BE2C (cell line): ENCODE measurements at regions not wholly inside any gene's neighbourhood (a gene's known extent, or its start where the extent isn't known, plus 50 kb on each side); places are given as distances from the start of the nearest gene placed in this dataset.

Source experiments
- DNase-seq: peaks from one replicate; pipeline ENCODE4 v3.0.0-alpha.2; 2020
- H3K27me3 ChIP-seq: fragments of 250-450 bp; sonication (Bioruptor Pico); 2 replicates; pipeline ENCODE4 v1.5.1; 2020; ENCODE audit warnings: mild to moderate bottlenecking
- H3K36me3 ChIP-seq: fragments of 250-450 bp; sonication (Bioruptor Pico); 2 replicates; pipeline ENCODE4 v1.5.1; 2020; ENCODE audit warnings: mild to moderate bottlenecking
- H3K4me1 ChIP-seq: fragments of 250-450 bp; sonication (Bioruptor Pico); 2 replicates; pipeline ENCODE4 v1.5.1; 2020
- H3K4me3 ChIP-seq: 2 replicates; pipeline ENCODE4 v1.5.1; 2011; ENCODE audit warnings: low read depth, low read length
- H3K9me3 ChIP-seq: fragments of 250-450 bp; sonication (Bioruptor Pico); 2 replicates; pipeline ENCODE4 v1.5.1; 2020
- CTCF ChIP-seq: IDR thresholded peaks from 2 replicates; pipeline ENCODE4 v1.5.1; 2012; ENCODE audit warnings: mild to moderate bottlenecking, low read depth, low read length

GRCh38 chr5:17088051-17088450 is 129.4 kb upstream of the BASP1 start:
- H3K4me3 ChIP-seq: no peak overlapping the region
- no peaks in the 10 kb centered on the region for H3K4me1 ChIP-seq
- DNase-seq: no peak
- TF ChIP-seq CTCF: no peak
- no peaks in the 10 kb centered on the region for H3K9me3 ChIP-seq
- no peaks in the 10 kb centered on the region for H3K27me3 ChIP-seq
- H3K36me3 ChIP-seq: no peaks in the 10 kb centered on the region

- no peak overlapping the region for H3K4me3 ChIP-seq
- no peak for TF ChIP-seq CTCF
- H3K27me3 ChIP-seq: no peaks in the 10 kb centered on the region
- no peak for DNase-seq
- no peaks in the 10 kb centered on the region for H3K36me3 ChIP-seq
- no peaks in the 10 kb centered on the region for H3K9me3 ChIP-seq
- no peaks in the 10 kb centered on the region for H3K4me1 ChIP-seq
Measured at GRCh38 chr5:17089001-17089400, 128.4 kb upstream of the BASP1 start.

GRCh38 chr5:17089690-17090089 is 127.7 kb upstream of the BASP1 start:
- Histone ChIP-seq H3K4me3 (no peak overlapping the region), H3K9me3 (no peaks in the 10 kb centered on the region), H3K36me3 (no peaks in the 10 kb centered on the region), H3K4me1 (no peaks in the 10 kb centered on the region), H3K27me3 (no peaks in the 10 kb centered on the region)
- no peak for TF ChIP-seq CTCF
- no peak for DNase-seq

GRCh38 chr5:17090839-17091238 is 126.6 kb upstream of the BASP1 start:
- no peaks in the 10 kb centered on the region for H3K27me3 ChIP-seq
- no peak for DNase-seq
- H3K4me1 ChIP-seq: no peaks in the 10 kb centered on the region
- H3K4me3 ChIP-seq: no peak overlapping the region
- TF ChIP-seq CTCF: no peak
- no peaks in the 10 kb centered on the region for H3K9me3 ChIP-seq
- H3K36me3 ChIP-seq: no peaks in the 10 kb centered on the region

- Histone ChIP-seq H3K4me1 (no peaks in the 10 kb centered on the region), H3K4me3 (no peak overlapping the region), H3K36me3 (no peaks in the 10 kb centered on the region), H3K27me3 (no peaks in the 10 kb centered on the region), H3K9me3 (no peaks in the 10 kb centered on the region)
- no peak for DNase-seq
- no peak for TF ChIP-seq CTCF
Measured at GRCh38 chr5:17094830-17095229, 122.6 kb upstream of the BASP1 start.

GRCh38 chr5:17096952-17097695 is 120.3 kb upstream of the BASP1 start:
- no peaks in the 10 kb centered on the region for H3K36me3 ChIP-seq
- no peak for DNase-seq
- no peaks in the 10 kb centered on the region for H3K9me3 ChIP-seq
- H3K27me3 ChIP-seq: no peaks in the 10 kb centered on the region
- no peaks in the 10 kb centered on the region for H3K4me1 ChIP-seq
- H3K4me3 ChIP-seq: no peak overlapping the region
- no peak for TF ChIP-seq CTCF
